Immature natural killer cell (primary cell): ENCODE measurements at regions not wholly inside any gene's neighbourhood (a gene's known extent, or its start where the extent isn't known, plus 50 kb on each side); places are given as distances from the start of the nearest gene placed in this dataset.
"Not testable (repeated sequence)": the region's sequence is repeated elsewhere in the genome, so short reads cannot be mapped to it uniquely, and the experiment has no call there.

Experiments
- DNase-seq, 3 donors: peaks; one replicate each; pipeline ENCODE4 v3.0.0; 2022; ENCODE audit warnings: mixed read lengths in 1 of 3
- H3K27ac Mint-ChIP-seq, 6 donors: one replicate each; pipeline ENCODE4 v1.8.0; 2020; ENCODE audit warnings: mixed read lengths in 6 of 6, mild to moderate bottlenecking in 5 of 6, inconsistent platforms in 4 of 6, moderate library complexity in 3 of 6
- H3K27me3 Mint-ChIP-seq, 3 donors: one replicate each; pipeline ENCODE4 v1.8.0; 2020 to 2021; ENCODE audit warnings: low read depth in 3 of 3, mild to moderate bottlenecking in 3 of 3, mixed read lengths in 3 of 3, moderate library complexity in 3 of 3, inconsistent platforms in 1 of 3
- H3K36me3 Mint-ChIP-seq, 3 donors: one replicate each; pipeline ENCODE4 v1.8.0; 2020; ENCODE audit warnings: mixed read lengths in 3 of 3, inconsistent platforms in 2 of 3, mild to moderate bottlenecking in 2 of 3
- H3K4me1 Mint-ChIP-seq, 2 donors: one replicate each; pipeline ENCODE4 v1.8.0; 2020; ENCODE audit warnings: inconsistent platforms in 2 of 2, mild to moderate bottlenecking in 2 of 2, mixed read lengths in 2 of 2, moderate library complexity in 1 of 2
- H3K4me3 Mint-ChIP-seq, 5 donors: one replicate each; pipeline ENCODE4 v1.8.0; 2020; ENCODE audit warnings: mild to moderate bottlenecking in 5 of 5, mixed read lengths in 5 of 5, inconsistent platforms in 3 of 5, moderate library complexity in 3 of 5
- H3K9me3 Mint-ChIP-seq, 6 donors: one replicate each; pipeline ENCODE4 v1.8.0; 2020; ENCODE audit warnings: mild to moderate bottlenecking in 6 of 6, mixed read lengths in 6 of 6, inconsistent platforms in 4 of 6, moderate library complexity in 3 of 6

GRCh38 chr18:76054156-76054555 is 440.9 kb downstream of the ZNF516 start:
- DNase-seq = no peak
- Mint-ChIP-seq H3K36me3 (no peaks in the 10 kb centered on the region), H3K9me3 (no peaks in the 10 kb centered on the region), H3K4me3 (no peak overlapping the region), H3K4me1 (no peaks in the 10 kb centered on the region), H3K27me3 (peaks cover 0 to 7% (median 2%) of the 10 kb centered on the region in 3 donors), H3K27ac (no peak overlapping the region)

GRCh38 chr18:76053551-76053950 is 441.5 kb downstream of the ZNF516 start:
- H3K36me3 Mint-ChIP-seq = no peaks in the 10 kb centered on the region
- H3K4me3 Mint-ChIP-seq = no peak overlapping the region
- no peaks in the 10 kb centered on the region for H3K4me1 Mint-ChIP-seq
- DNase-seq = no peak
- no peaks in the 10 kb centered on the region for H3K9me3 Mint-ChIP-seq
- peaks cover 0 to 7% (median 2%) of the 10 kb centered on the region in 3 donors for H3K27me3 Mint-ChIP-seq
- H3K27ac Mint-ChIP-seq = no peak overlapping the region

DNA sequence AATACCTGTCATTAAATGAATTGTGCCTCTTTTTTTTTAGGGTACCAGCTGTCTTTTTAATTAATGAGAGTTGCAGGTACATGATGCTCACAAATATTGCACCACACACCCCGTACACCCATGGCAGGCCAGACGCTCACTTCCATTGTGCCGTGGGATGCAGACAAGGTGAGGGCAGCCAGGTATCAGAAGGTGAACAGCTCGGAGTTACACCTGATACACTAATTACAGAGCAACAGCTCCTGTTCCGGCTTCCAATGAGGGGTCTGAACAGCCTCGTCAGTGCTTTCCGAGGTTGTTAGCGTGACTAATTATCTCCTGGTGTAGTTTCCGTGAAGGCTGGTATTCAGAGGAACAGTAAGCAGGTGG is 442.8 kb downstream of the ZNF516 start:
- H3K27me3 Mint-ChIP-seq = peaks cover 0 to 5% (median 2%) of the 10 kb centered on the region in 3 donors
- no peak overlapping the region for H3K4me3 Mint-ChIP-seq
- no peak for DNase-seq
- H3K4me1 Mint-ChIP-seq = no peaks in the 10 kb centered on the region
- no peaks in the 10 kb centered on the region for H3K36me3 Mint-ChIP-seq
- no peak overlapping the region for H3K27ac Mint-ChIP-seq
- H3K9me3 Mint-ChIP-seq = peaks cover 0 to 2% (median 0%) of the 10 kb centered on the region in 6 donors

DNA sequence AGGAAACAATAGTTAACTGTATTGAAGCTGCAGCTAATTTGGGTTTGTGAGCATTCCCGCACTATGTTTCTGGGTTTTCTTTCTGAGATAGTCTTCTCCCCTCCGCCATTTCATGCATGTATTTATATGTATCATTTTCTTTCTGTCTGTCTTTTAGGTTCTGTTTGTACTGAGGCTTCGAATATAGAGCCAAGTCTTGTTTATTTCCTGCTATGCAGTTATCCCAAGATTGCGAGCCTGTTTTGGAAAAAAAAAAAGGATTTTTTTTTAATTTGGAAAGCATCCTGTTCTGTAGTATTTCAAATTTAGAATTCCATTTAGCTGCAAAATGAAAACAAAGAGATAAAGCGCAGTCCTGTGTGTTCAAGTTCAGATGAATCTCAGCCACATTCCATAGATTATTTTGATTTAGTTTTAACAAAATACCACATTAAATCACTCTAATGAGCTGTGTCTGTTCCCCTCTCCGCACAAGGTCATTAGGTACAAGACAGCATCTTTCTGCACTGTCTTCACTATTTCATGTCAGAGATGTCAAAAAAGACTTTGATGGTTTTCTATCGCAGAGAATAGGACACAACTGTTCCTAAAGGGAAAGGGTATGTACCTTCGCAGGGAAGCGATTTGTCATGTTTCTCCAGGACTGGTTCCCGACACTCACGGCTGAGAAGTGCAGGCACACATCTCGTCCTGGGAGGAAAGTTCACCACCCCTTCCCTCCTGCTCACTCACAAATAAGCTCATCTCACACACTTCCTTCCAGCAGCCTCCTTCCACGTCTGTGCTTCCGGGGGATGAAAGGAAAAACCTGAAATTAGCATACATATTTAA is 443.4 kb downstream of the ZNF516 start:
- DNase-seq = no peak
- Mint-ChIP-seq H3K4me1 (no peaks in the 10 kb centered on the region), H3K27ac (no peak overlapping the region), H3K9me3 (peaks cover 0 to 2% (median 0%) of the 10 kb centered on the region in 6 donors), H3K4me3 (no peak overlapping the region), H3K27me3 (peaks cover 0 to 5% (median 2%) of the 10 kb centered on the region in 3 donors), H3K36me3 (no peaks in the 10 kb centered on the region)

DNA sequence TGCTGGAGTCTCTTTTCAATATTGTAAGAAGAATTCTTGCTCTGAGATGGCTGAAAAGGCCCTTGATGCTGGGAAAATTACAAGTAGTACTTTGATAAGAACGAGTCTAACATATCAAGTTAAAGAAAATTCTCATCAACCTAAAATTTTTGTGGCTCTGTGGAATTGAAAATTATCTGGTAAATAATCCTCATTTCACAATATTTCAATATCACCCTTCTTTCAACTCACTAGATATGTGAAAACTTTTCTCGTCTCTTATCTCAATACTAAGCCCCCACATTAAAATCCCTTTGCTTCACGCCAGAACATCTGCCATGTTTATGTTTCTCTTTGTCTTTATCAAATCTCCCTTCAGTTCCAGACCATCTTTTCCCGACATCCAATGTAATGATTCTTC is 448.8 kb downstream of the ZNF516 start:
- H3K27me3 Mint-ChIP-seq = peaks cover 2 to 4% (median 3%) of the 10 kb centered on the region in 3 donors
- no peak for DNase-seq
- no peaks in the 10 kb centered on the region for H3K4me1 Mint-ChIP-seq
- no peak overlapping the region for H3K27ac Mint-ChIP-seq
- H3K4me3 Mint-ChIP-seq = no peak overlapping the region
- H3K9me3 Mint-ChIP-seq = peaks cover 0 to 6% (median 0%) of the 10 kb centered on the region in 6 donors
- H3K36me3 Mint-ChIP-seq = no peaks in the 10 kb centered on the region

DNA sequence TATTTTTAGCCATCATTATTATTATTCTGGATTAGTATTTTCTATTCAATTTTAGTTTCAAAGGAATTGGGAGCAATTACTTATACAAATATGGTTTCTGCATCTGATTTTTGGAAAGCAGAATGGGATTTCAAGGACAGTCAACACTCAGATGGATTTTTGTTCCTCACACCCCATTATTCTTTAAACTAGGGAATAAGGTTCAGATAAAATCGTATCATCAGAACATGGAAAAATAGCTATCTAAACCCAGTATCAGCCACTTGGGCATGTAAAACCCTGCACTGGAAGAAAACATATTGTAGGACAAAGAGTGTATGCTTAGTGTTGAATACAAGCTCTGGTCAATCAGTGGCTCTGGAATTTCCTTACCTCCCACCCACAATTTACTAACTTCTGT is 452.5 kb downstream of the ZNF516 start:
- Mint-ChIP-seq H3K27ac (no peak overlapping the region), H3K4me3 (no peak overlapping the region), H3K27me3 (peaks cover 0 to 4% (median 3%) of the 10 kb centered on the region in 3 donors), H3K36me3 (no peaks in the 10 kb centered on the region), H3K4me1 (no peaks in the 10 kb centered on the region), H3K9me3 (peaks cover 0 to 7% (median 1%) of the 10 kb centered on the region in 6 donors)
- no peak for DNase-seq

GRCh38 chr18:76018210-76018609 is 476.8 kb downstream of the ZNF516 start:
- H3K27ac Mint-ChIP-seq = no peak overlapping the region
- H3K4me1 Mint-ChIP-seq = no peaks in the 10 kb centered on the region
- no peaks in the 10 kb centered on the region for H3K36me3 Mint-ChIP-seq
- DNase-seq = no peak
- no peak overlapping the region for H3K4me3 Mint-ChIP-seq
- peaks cover 0 to 16% (median 8%) of the 10 kb centered on the region in 6 donors for H3K9me3 Mint-ChIP-seq
- H3K27me3 Mint-ChIP-seq = no peaks in the 10 kb centered on the region

DNA sequence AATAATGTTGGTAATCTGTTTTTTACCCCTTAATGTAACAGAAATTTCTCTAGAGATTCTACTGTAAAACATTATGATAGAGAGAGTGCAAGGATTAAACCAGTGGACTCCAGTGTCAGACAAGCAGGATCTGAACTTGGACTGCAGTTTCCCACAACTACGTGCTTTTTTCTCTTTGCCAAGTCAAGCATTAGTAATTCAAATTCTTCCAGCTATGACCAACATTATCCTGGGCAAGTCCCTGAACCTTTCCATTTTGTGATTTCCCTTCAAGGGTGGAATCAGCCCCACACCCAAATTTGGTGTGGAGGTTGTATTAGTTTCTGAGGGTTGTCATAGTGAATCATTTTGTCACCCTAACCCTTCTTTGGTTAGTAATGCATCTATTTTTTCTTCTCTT is 482.0 kb downstream of the ZNF516 start:
- H3K36me3 Mint-ChIP-seq = no peaks in the 10 kb centered on the region
- no peak overlapping the region for H3K4me3 Mint-ChIP-seq
- no peak overlapping the region for H3K27ac Mint-ChIP-seq
- DNase-seq = no peak
- peaks cover 0 to 4% (median 0%) of the 10 kb centered on the region in 3 donors for H3K27me3 Mint-ChIP-seq
- peaks cover 0 to 16% (median 8%) of the 10 kb centered on the region in 6 donors for H3K9me3 Mint-ChIP-seq
- H3K4me1 Mint-ChIP-seq = no peaks in the 10 kb centered on the region

DNA sequence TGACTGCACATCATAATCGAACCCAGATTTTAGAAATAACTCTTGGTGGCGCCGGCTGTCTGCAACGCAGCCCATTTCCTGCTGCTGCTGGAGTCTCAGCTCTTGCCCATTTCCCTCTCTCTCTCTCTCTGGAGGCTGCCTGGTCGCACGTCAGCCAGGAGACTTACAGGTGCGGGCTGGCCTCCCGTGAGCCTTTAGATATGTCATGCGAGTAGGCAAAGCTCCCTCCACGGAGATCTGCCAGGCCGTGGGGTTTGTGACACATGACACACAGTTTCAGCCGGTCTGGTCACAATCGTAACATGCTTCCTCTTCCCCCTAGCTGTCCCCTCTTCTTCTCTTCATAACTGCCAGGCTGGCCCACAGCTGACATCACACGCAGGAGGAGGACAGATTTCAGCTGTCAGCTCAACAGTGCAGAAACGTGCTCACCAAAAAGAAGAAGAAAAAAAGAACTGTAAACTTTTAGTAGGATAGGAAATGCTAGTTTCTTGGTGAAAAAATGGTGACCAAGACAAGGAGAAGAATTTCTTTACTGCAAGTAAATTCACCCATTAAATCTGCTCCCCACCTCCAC is 489.3 kb downstream of the ZNF516 start:
- Mint-ChIP-seq H3K36me3 (no peaks in the 10 kb centered on the region), H3K4me3 (no peak overlapping the region), H3K27ac (no peak overlapping the region), H3K9me3 (peaks cover 0 to 4% (median 0%) of the 10 kb centered on the region in 6 donors), H3K4me1 (no peaks in the 10 kb centered on the region), H3K27me3 (peaks cover 0 to 4% (median 1%) of the 10 kb centered on the region in 3 donors)
- DNase-seq = no peak

DNA sequence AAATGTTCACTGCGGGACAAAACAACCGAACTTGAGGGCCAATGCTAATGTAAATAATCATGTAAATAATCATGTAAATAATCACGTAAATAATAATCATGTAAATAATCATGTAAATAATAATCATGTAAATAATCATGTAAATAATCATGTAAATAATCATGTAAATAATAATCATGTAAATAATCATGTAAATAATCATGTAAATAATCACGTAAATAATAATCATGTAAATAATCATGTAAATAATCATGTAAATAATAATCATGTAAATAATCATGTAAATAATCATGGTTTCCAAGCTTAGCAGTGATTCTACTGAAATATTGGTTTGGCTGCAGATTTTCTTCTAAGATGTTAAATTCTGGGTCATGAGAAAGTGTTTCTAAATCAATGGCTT is 507.1 kb downstream of the ZNF516 start:
- H3K9me3 Mint-ChIP-seq, H3K4me1 Mint-ChIP-seq, H3K27ac Mint-ChIP-seq, DNase-seq, H3K36me3 Mint-ChIP-seq, H3K27me3 Mint-ChIP-seq, H3K4me3 Mint-ChIP-seq: not testable (repeated sequence)

DNA sequence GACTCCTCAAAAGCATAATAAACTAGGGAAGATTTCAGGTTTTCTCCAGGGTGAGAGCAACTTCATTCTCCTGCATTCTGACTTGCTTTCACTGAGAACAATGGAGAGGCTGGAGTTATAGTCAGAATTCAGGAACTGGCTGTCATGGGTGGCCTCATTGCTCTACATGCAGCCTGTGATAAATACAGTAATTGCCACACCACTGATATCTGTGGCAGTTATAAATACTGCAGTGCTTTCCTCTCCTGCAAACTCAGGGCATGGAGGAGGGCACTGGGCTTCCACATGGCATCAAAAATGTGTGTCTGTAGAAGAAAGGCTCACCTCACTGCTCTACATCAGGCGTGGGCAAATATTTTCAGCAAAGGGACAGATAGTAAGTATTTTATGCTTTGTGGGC is 510.2 kb downstream of the ZNF516 start:
- H3K27ac Mint-ChIP-seq = no peak overlapping the region
- H3K36me3 Mint-ChIP-seq = no peaks in the 10 kb centered on the region
- DNase-seq = no peak
- H3K4me1 Mint-ChIP-seq = no peaks in the 10 kb centered on the region
- peaks cover 0 to 8% (median under 1%) of the 10 kb centered on the region in 6 donors for H3K9me3 Mint-ChIP-seq
- H3K4me3 Mint-ChIP-seq = no peak overlapping the region
- H3K27me3 Mint-ChIP-seq = peaks cover 0 to 4% (median 3%) of the 10 kb centered on the region in 3 donors

GRCh38 chr18:75981102-75981501 is 513.9 kb downstream of the ZNF516 start:
- Mint-ChIP-seq H3K27ac (no peak overlapping the region), H3K36me3 (no peaks in the 10 kb centered on the region), H3K4me3 (no peak overlapping the region), H3K9me3 (no peaks in the 10 kb centered on the region), H3K27me3 (peaks cover 0 to 4% (median 4%) of the 10 kb centered on the region in 3 donors), H3K4me1 (no peaks in the 10 kb centered on the region)
- DNase-seq = no peak

- Mint-ChIP-seq H3K4me3 (no peak overlapping the region), H3K9me3 (no peaks in the 10 kb centered on the region), H3K27me3 (peaks cover 0 to 3% (median 2%) of the 10 kb centered on the region in 3 donors), H3K36me3 (no peaks in the 10 kb centered on the region), H3K4me1 (no peaks in the 10 kb centered on the region), H3K27ac (no peak overlapping the region)
- DNase-seq = no peak
Measured at GRCh38 chr18:75977081-75977480, 518.0 kb downstream of the ZNF516 start.

DNA sequence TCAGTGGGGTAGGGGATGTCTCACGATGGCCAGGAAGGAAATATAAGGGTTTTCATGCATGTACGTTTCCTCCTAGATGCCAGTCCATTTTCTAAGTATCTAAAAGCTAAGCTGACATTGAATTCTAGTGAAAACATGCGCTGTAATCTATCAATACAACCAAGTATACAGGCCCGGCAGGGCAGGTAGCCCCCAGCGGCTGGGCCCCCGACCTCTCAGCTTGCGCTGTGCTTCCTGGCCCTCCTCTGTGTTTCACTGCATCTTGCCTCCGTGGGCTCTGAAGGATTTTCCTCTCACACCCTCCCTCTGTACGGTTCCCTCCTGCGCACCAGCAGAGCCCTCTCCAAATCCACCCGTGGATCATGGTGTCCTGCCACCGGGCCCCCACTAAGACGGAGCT is 524.8 kb downstream of the ZNF516 start:
- H3K9me3 Mint-ChIP-seq = peaks cover 0 to 2% (median 0%) of the 10 kb centered on the region in 6 donors
- no peak overlapping the region for H3K27ac Mint-ChIP-seq
- H3K36me3 Mint-ChIP-seq = no peaks in the 10 kb centered on the region
- no peak overlapping the region for H3K4me3 Mint-ChIP-seq
- no peaks in the 10 kb centered on the region for H3K27me3 Mint-ChIP-seq
- H3K4me1 Mint-ChIP-seq = no peaks in the 10 kb centered on the region
- DNase-seq = no peak
